ENCODE measurements at regions not wholly inside any gene's neighbourhood (a gene's known extent, or its start where the extent isn't known, plus 50 kb on each side); places are given as distances from the start of the nearest gene placed in this dataset.

DNA sequence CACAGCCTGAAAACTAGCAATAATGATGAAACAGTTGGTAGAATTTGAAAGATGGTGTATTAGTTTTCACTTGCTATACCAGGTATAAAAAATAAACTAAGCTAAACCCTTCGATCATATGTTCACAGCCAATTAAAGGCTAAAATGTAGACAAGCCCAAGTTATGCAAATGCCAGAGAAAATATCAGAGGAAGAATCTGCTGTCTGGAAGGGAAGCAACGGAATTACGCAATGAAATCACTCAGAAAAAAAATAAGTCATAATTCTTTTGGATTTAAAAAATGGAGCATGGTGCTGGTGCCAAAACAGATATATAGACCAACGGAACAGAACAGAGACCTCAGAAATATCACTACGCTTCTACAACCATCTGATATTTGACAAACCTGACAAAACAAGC lies 108.3 kb downstream of the ARL4C start:
- Histone ChIP-seq H3K9ac (ENCODE audit: low read length) (no peak overlapping the region), H3K9me2 (ENCODE audit: insufficient read depth) (no peaks in the 10 kb centered on the region), H3K4me3 (replicated peaks in 1 of 2; ENCODE audit: low read depth in 1 of 2, low read length in 2 of 2) (no peak overlapping the region), H3K36me3 (ENCODE audit: control insufficient read depth in 1 of 2, insufficient read depth in 2 of 2, low read length in 2 of 2) (no peaks in the 10 kb centered on the region), H3K27me3 (ENCODE audit: insufficient read depth, low read length) (no peaks in the 10 kb centered on the region), H3K4me1 (ENCODE audit: control insufficient read depth in 1 of 2, insufficient read depth in 2 of 2, low read length in 2 of 2) (no peaks in the 10 kb centered on the region), H3K27ac (ENCODE audit: low read depth, low read length) (no peak overlapping the region), H3K4me2 (ENCODE audit: low read length) (no peak overlapping the region), H3K9me3 (ENCODE audit: control insufficient read depth in 1 of 2, insufficient read depth in 1 of 2, low read depth in 1 of 2, low read length in 2 of 2) (no peaks in the 10 kb centered on the region), H2AFZ (ENCODE audit: low read depth, low read length, poor library complexity, severe bottlenecking) (no peak overlapping the region), H3K79me2 (ENCODE audit: insufficient read depth, low read length) (no peaks in the 10 kb centered on the region), H4K20me1 (ENCODE audit: insufficient read depth) (no peaks in the 10 kb centered on the region)
- ChIA-PET POLR2A (no interaction called here), RAD21 (ENCODE audit: low non-redundant PET in 1 of 2, low total read pairs in 2 of 2, uncharacterized antibody in 2 of 2, unreplicated experiment in 2 of 2) (no interaction called here), CTCF (no interaction called here)
- no peak for DNase-seq (ENCODE audit: low read depth, low spot score)
- ATAC-seq, result no peak
- no TSS peak for BruUV-seq (replicated peaks)
- TF ChIP-seq RAD21 (IDR thresholded peaks at IDR 0.05; ENCODE audit: low read depth), result no peak
- no peak for TF ChIP-seq SP1 (IDR thresholded peaks at IDR 0.05; ENCODE audit: low read depth)
- no peak for TF ChIP-seq TCF7L2 (IDR thresholded peaks at IDR 0.05; ENCODE audit: borderline replicate concordance, extremely low read depth, insufficient read depth, insufficient read length)
- no peak for TF ChIP-seq FOSL1 (IDR thresholded peaks at IDR 0.05; ENCODE audit: low read depth)
- no peak for TF ChIP-seq CBX3 (IDR thresholded peaks at IDR 0.05; ENCODE audit: low read depth)
- intact Hi-C loops (cut with micrococcal nuclease), result no loop called here

GRCh38 chr2:234386971-234387370 lies 109.9 kb downstream of the ARL4C start:
- ChIA-PET RAD21 (ENCODE audit: low non-redundant PET in 1 of 2, low total read pairs in 2 of 2, uncharacterized antibody in 2 of 2, unreplicated experiment in 2 of 2) (no interaction called here), POLR2A (no interaction called here)

More at GRCh38 chr2:234386971-234387370, 109.9 kb downstream of the ARL4C start:
- H3K36me3 ChIP-seq (ENCODE audit: control insufficient read depth in 1 of 2, insufficient read depth in 2 of 2, low read length in 2 of 2), result no peaks in the 10 kb centered on the region
- ATAC-seq (no peak), DNase-seq (ENCODE audit: low read depth, low spot score) (no peak)
- CTCF ChIA-PET, result no interaction called here
- no peaks in the 10 kb centered on the region for H4K20me1 ChIP-seq (ENCODE audit: insufficient read depth)
- no TSS peak for BruUV-seq (replicated peaks)
- H3K4me1 ChIP-seq (ENCODE audit: control insufficient read depth in 1 of 2, insufficient read depth in 2 of 2, low read length in 2 of 2), result no peaks in the 10 kb centered on the region
- no peaks in the 10 kb centered on the region for H3K27me3 ChIP-seq (ENCODE audit: insufficient read depth, low read length)
- no peak overlapping the region for H3K9ac ChIP-seq (ENCODE audit: low read length)
- no peak overlapping the region for H2AFZ ChIP-seq (ENCODE audit: low read depth, low read length, poor library complexity, severe bottlenecking)
- intact Hi-C loops (cut with micrococcal nuclease), result no loop called here
- no peaks in the 10 kb centered on the region for H3K9me2 ChIP-seq (ENCODE audit: insufficient read depth)
- H3K27ac ChIP-seq (ENCODE audit: low read depth, low read length), result no peak overlapping the region
- no peak overlapping the region for H3K4me3 ChIP-seq (replicated peaks in 1 of 2; ENCODE audit: low read depth in 1 of 2, low read length in 2 of 2)
- no peaks in the 10 kb centered on the region for H3K79me2 ChIP-seq (ENCODE audit: insufficient read depth, low read length)
- TF ChIP-seq ATF3 (IDR thresholded peaks at IDR 0.05), result no peak
- TF ChIP-seq, protein P1, sequence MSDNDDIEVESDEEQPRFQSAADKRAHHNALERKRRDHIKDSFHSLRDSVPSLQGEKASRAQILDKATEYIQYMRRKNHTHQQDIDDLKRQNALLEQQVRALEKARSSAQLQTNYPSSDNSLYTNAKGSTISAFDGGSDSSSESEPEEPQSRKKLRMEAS (IDR thresholded peaks at IDR 0.05), result no peak
- no peak for TF ChIP-seq RAD21 (IDR thresholded peaks at IDR 0.05; ENCODE audit: low read depth)
- no peak for TF ChIP-seq CEBPB (IDR thresholded peaks at IDR 0.05; ENCODE audit: low read depth)
- TF ChIP-seq SIN3A (IDR thresholded peaks at IDR 0.05; ENCODE audit: low read depth), result no peak
- TF ChIP-seq ZFX (IDR thresholded peaks at IDR 0.05), result no peak
- TF ChIP-seq CTCF (IDR thresholded peaks at IDR 0.05 in 2 of 3, conservative IDR thresholded peaks at IDR 0.05 in 1 of 3; ENCODE audit: borderline replicate concordance in 1 of 3, insufficient read depth in 1 of 3, low read depth in 2 of 3, low read length in 2 of 3), result no peak
- no peak for TF ChIP-seq REST (IDR thresholded peaks at IDR 0.05; ENCODE audit: low read depth)
- TF ChIP-seq TCF7L2 (IDR thresholded peaks at IDR 0.05; ENCODE audit: borderline replicate concordance, extremely low read depth, insufficient read depth, insufficient read length), result no peak
- TF ChIP-seq POLR2A (IDR thresholded peaks at IDR 0.05; ENCODE audit: borderline replicate concordance, extremely low read depth, insufficient read depth, insufficient read length), result no peak
- no peak for TF ChIP-seq POLR2AphosphoS5 (IDR thresholded peaks at IDR 0.05; ENCODE audit: low read depth, low read length)
- TF ChIP-seq ELF1 (IDR thresholded peaks at IDR 0.05; ENCODE audit: borderline replicate concordance, low read depth), result no peak
- no peaks in the 10 kb centered on the region for H3K9me3 ChIP-seq (ENCODE audit: control insufficient read depth in 1 of 2, insufficient read depth in 1 of 2, low read depth in 1 of 2, low read length in 2 of 2)
- no peak overlapping the region for H3K4me2 ChIP-seq (ENCODE audit: low read length)

All from HCT116 (cell line).